ENCODE measurements at regions not wholly inside any gene's neighbourhood (a gene's known extent, or its start where the extent isn't known, plus 50 kb on each side); places are given as distances from the start of the nearest gene placed in this dataset.

- H3K56ac ChIP-seq (ENCODE audit: insufficient read length, low read depth, low read length): no peak overlapping the region
- H3K4ac ChIP-seq (ENCODE audit: low read depth, low read length): no peak overlapping the region
- H3K18ac ChIP-seq (ENCODE audit: insufficient read length, low read depth, low read length): no peak overlapping the region
- no peak overlapping the region for H3K4me2 ChIP-seq (ENCODE audit: insufficient read depth, insufficient read length, low read length)
- H2BK20ac ChIP-seq (ENCODE audit: low read depth, low read length, poor library complexity, severe bottlenecking): no peak overlapping the region
- no peaks in the 10 kb centered on the region for H3K9me3 ChIP-seq (ENCODE audit: control insufficient read depth, low read depth, low read length)
- H2BK12ac ChIP-seq (ENCODE audit: insufficient read length, low read depth, low read length): no peak overlapping the region
- H3K14ac ChIP-seq (ENCODE audit: insufficient read depth, low read length): no peak overlapping the region
- no peak overlapping the region for H2BK15ac ChIP-seq (ENCODE audit: low read depth, low read length)
- H3K4me3 Mint-ChIP-seq: no peak overlapping the region
- no peak overlapping the region for H2AK5ac ChIP-seq (ENCODE audit: insufficient read length, low read length)
- no peak overlapping the region for H3K27ac ChIP-seq (ENCODE audit: insufficient read length, low read depth, low read length)
- H2BK120ac ChIP-seq (ENCODE audit: low read depth, low read length, poor library complexity, severe bottlenecking): no peak overlapping the region
- H2BK5ac ChIP-seq (ENCODE audit: insufficient read length, low read length): no peak overlapping the region
- H3K27ac Mint-ChIP-seq: no peak overlapping the region
- no peak overlapping the region for H4K8ac ChIP-seq (replicated peaks; ENCODE audit: insufficient read length, low read depth, low read length)
- WGBS (ENCODE audit: extremely low coverage, insufficient read length, low lambda C conversion rate): no CpG with 5 or more reads among the region's 4 CpGs
- peaks cover 3% of the 10 kb centered on the region; the same call in 1 of the 2 replicates for H3K4me1 ChIP-seq (ENCODE audit: insufficient read depth, low read length)
- H3K27me3 Mint-ChIP-seq (ENCODE audit: low read depth): no peaks in the 10 kb centered on the region
- H3K27me3 ChIP-seq (ENCODE audit: insufficient read depth, low read length): no peaks in the 10 kb centered on the region
- no peak overlapping the region for H2AFZ ChIP-seq (ENCODE audit: low read length)
- H3K9ac ChIP-seq (ENCODE audit: extremely low read depth, insufficient read length, low read length): no peak overlapping the region
- peaks cover 23 to 26% of the 10 kb centered on the region in 2 experiments for H3K4me1 Mint-ChIP-seq
- no peaks in the 10 kb centered on the region for H4K20me1 ChIP-seq (ENCODE audit: control insufficient read depth, insufficient read depth, insufficient read length)
- H3K9me3 Mint-ChIP-seq: no peaks in the 10 kb centered on the region
- no peak overlapping the region for H3T11ph ChIP-seq (ENCODE audit: low read length)
- no peaks in the 10 kb centered on the region for H3K23me2 ChIP-seq (ENCODE audit: insufficient read length, low read depth, low read length, poor library complexity, severe bottlenecking)
- H4K5ac ChIP-seq (ENCODE audit: insufficient read length, low read depth, low read length): no peak overlapping the region
- H3K79me2 ChIP-seq (ENCODE audit: insufficient read depth, low read length): no peaks in the 10 kb centered on the region
- no peaks in the 10 kb centered on the region for H3K79me1 ChIP-seq (ENCODE audit: insufficient read depth, low read depth, low read length, poor library complexity, severe bottlenecking)
- no peak overlapping the region for H4K91ac ChIP-seq (ENCODE audit: insufficient read length, low read depth, low read length)
- H3K23ac ChIP-seq (ENCODE audit: insufficient read length, low read depth, low read length): no peak overlapping the region
- TF ChIP-seq, protein P1, sequence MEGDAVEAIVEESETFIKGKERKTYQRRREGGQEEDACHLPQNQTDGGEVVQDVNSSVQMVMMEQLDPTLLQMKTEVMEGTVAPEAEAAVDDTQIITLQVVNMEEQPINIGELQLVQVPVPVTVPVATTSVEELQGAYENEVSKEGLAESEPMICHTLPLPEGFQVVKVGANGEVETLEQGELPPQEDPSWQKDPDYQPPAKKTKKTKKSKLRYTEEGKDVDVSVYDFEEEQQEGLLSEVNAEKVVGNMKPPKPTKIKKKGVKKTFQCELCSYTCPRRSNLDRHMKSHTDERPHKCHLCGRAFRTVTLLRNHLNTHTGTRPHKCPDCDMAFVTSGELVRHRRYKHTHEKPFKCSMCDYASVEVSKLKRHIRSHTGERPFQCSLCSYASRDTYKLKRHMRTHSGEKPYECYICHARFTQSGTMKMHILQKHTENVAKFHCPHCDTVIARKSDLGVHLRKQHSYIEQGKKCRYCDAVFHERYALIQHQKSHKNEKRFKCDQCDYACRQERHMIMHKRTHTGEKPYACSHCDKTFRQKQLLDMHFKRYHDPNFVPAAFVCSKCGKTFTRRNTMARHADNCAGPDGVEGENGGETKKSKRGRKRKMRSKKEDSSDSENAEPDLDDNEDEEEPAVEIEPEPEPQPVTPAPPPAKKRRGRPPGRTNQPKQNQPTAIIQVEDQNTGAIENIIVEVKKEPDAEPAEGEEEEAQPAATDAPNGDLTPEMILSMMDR (conservative IDR thresholded peaks at IDR 0.05): no peak
- no peak for DNase-seq
- no peaks in the 10 kb centered on the region for H3K36me3 Mint-ChIP-seq (ENCODE audit: insufficient read depth in 1 of 3, low read depth in 3 of 3)
Measured at GRCh38 chr3:178964551-178964950, 107.1 kb downstream of the ZMAT3 start.

Measured in H9 (cell line).